WI38 (cell line): ENCODE measurements at regions not wholly inside any gene's neighbourhood (a gene's known extent, or its start where the extent isn't known, plus 50 kb on each side); places are given as distances from the start of the nearest gene placed in this dataset.

Source experiments
- H3K4me3 ChIP-seq: 2 replicates; pipeline ENCODE4 v1.5.1; 2011; ENCODE audit warnings: low read depth, mild to moderate bottlenecking, control low read depth, low read length
- CTCF ChIP-seq: IDR thresholded peaks from 2 replicates; pipeline ENCODE4 v1.5.1; 2012; ENCODE audit warnings: low read depth, mild to moderate bottlenecking, control low read depth, low read length

GRCh38 chr1:82931006-82931405 is 1067.9 kb downstream of the TTLL7 start:
- no peak overlapping the region for H3K4me3 ChIP-seq
- TF ChIP-seq CTCF = no peak

- no peak overlapping the region for H3K4me3 ChIP-seq
- TF ChIP-seq CTCF = no peak
Measured at GRCh38 chr1:82927753-82928152, 1071.2 kb downstream of the TTLL7 start.

- TF ChIP-seq CTCF = no peak
- H3K4me3 ChIP-seq = no peak overlapping the region
Measured at GRCh38 chr1:82924666-82925065, 1074.3 kb downstream of the TTLL7 start.

- H3K4me3 ChIP-seq = no peak overlapping the region
- TF ChIP-seq CTCF = no peak
Measured at GRCh38 chr1:82923931-82924330, 1075.0 kb downstream of the TTLL7 start.

- no peak for TF ChIP-seq CTCF
- H3K4me3 ChIP-seq = no peak overlapping the region
Measured at GRCh38 chr1:82921759-82922158, 1077.2 kb downstream of the TTLL7 start.

GRCh38 chr1:82920418-82921248 is 1078.3 kb downstream of the TTLL7 start:
- no peak overlapping the region for H3K4me3 ChIP-seq
- no peak for TF ChIP-seq CTCF

GRCh38 chr1:82919837-82920236 is 1079.1 kb downstream of the TTLL7 start:
- no peak for TF ChIP-seq CTCF
- no peak overlapping the region for H3K4me3 ChIP-seq
